ENCODE measurements at regions not wholly inside any gene's neighbourhood (a gene's known extent, or its start where the extent isn't known, plus 50 kb on each side); places are given as distances from the start of the nearest gene placed in this dataset.

DNA sequence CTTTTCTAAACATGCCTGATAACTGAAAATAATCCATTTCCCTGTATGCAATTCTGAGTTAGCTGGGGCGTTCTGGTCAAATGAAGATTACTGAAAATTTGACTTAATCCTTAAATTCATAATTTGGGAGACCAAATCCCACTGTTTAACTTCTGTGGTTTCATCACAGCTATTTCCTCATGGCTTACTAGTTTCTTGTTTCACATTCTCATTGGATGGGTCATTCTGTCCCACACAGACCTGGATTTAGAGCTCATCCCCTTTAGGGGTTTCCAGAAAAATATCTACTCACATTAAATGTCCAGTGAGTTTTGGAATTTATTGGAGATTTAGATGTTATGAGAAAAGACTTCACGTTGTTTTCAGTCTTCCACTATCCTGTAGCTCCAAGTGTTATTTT lies 709.3 kb upstream of the KLHL1 start:
- TF ChIP-seq, protein P1, sequence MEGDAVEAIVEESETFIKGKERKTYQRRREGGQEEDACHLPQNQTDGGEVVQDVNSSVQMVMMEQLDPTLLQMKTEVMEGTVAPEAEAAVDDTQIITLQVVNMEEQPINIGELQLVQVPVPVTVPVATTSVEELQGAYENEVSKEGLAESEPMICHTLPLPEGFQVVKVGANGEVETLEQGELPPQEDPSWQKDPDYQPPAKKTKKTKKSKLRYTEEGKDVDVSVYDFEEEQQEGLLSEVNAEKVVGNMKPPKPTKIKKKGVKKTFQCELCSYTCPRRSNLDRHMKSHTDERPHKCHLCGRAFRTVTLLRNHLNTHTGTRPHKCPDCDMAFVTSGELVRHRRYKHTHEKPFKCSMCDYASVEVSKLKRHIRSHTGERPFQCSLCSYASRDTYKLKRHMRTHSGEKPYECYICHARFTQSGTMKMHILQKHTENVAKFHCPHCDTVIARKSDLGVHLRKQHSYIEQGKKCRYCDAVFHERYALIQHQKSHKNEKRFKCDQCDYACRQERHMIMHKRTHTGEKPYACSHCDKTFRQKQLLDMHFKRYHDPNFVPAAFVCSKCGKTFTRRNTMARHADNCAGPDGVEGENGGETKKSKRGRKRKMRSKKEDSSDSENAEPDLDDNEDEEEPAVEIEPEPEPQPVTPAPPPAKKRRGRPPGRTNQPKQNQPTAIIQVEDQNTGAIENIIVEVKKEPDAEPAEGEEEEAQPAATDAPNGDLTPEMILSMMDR (IDR thresholded peaks at IDR 0.05; ENCODE audit: borderline replicate concordance, extremely low read depth, low read length, poor library complexity, severe bottlenecking), result no peak
- no peak for TF ChIP-seq EZH2 (IDR thresholded peaks at IDR 0.05; ENCODE audit: borderline replicate concordance, low read depth, low read length, severe bottlenecking)

Data from DND-41 (cell line).